ENCODE measurements at regions not wholly inside any gene's neighbourhood (a gene's known extent, or its start where the extent isn't known, plus 50 kb on each side); places are given as distances from the start of the nearest gene placed in this dataset.
"Not testable (repeated sequence)": the region's sequence is repeated elsewhere in the genome, so short reads cannot be mapped to it uniquely, and the experiment has no call there.

GRCh38 chr7:156576216-156577058 is 64.1 kb upstream of the RNF32 start:
- H3K4me3 ChIP-seq (ENCODE audit: low read depth, low read length), result no peak overlapping the region
- no peak for TF ChIP-seq CTCF (IDR thresholded peaks at IDR 0.05; ENCODE audit: low read depth, low read length, missing control alignments)
- in situ Hi-C loops (cut with HindIII; ENCODE audit: low pct_ligation_motif_present, low sequenced_read_pairs), result no loop called here
- no peaks in the 10 kb centered on the region for H3K27me3 ChIP-seq (replicated peaks)
- DNase-seq, result no peak
- no peak overlapping the region for H3K27ac ChIP-seq
- no peaks in the 10 kb centered on the region for H3K36me3 ChIP-seq (replicated peaks)

- no peak for DNase-seq
- in situ Hi-C loops (cut with HindIII; ENCODE audit: low pct_ligation_motif_present, low sequenced_read_pairs), result no loop called here
- no peak for TF ChIP-seq CTCF (IDR thresholded peaks at IDR 0.05; ENCODE audit: low read depth, low read length, missing control alignments)
- Histone ChIP-seq H3K36me3 (replicated peaks) (no peaks in the 10 kb centered on the region), H3K27me3 (replicated peaks) (no peaks in the 10 kb centered on the region), H3K27ac (no peak overlapping the region), H3K4me3 (ENCODE audit: low read depth, low read length) (no peak overlapping the region)
Measured at GRCh38 chr7:156568258-156568657, 72.3 kb upstream of the RNF32 start.

- TF ChIP-seq CTCF (IDR thresholded peaks at IDR 0.05; ENCODE audit: low read depth, low read length, missing control alignments), result no peak
- no peaks in the 10 kb centered on the region for H3K27me3 ChIP-seq (replicated peaks)
- in situ Hi-C loops (cut with HindIII; ENCODE audit: low pct_ligation_motif_present, low sequenced_read_pairs), result no loop called here
- no peak overlapping the region for H3K4me3 ChIP-seq (ENCODE audit: low read depth, low read length)
- H3K27ac ChIP-seq, result no peak overlapping the region
- no peak for DNase-seq
- no peaks in the 10 kb centered on the region for H3K36me3 ChIP-seq (replicated peaks)
Measured at GRCh38 chr7:156566812-156567549, 73.6 kb upstream of the RNF32 start.

- H3K4me3 ChIP-seq (ENCODE audit: low read depth, low read length); H3K27ac ChIP-seq; H3K36me3 ChIP-seq (replicated peaks); in situ Hi-C loops (cut with HindIII; ENCODE audit: low pct_ligation_motif_present, low sequenced_read_pairs); DNase-seq; H3K27me3 ChIP-seq (replicated peaks): not testable (repeated sequence)
Measured at GRCh38 chr7:156565002-156565401, 75.6 kb upstream of the RNF32 start.

- H3K4me3 ChIP-seq (ENCODE audit: low read depth, low read length), result no peak overlapping the region
- H3K27ac ChIP-seq, result no peak overlapping the region
- DNase-seq, result no peak
- H3K27me3 ChIP-seq (replicated peaks), result no peaks in the 10 kb centered on the region
- TF ChIP-seq CTCF (IDR thresholded peaks at IDR 0.05; ENCODE audit: low read depth, low read length, missing control alignments), result no peak
- in situ Hi-C loops (cut with HindIII; ENCODE audit: low pct_ligation_motif_present, low sequenced_read_pairs), result no loop called here
- H3K36me3 ChIP-seq (replicated peaks), result no peaks in the 10 kb centered on the region
Measured at GRCh38 chr7:156560696-156561095, 79.9 kb upstream of the RNF32 start.

GRCh38 chr7:156560075-156560474 is 80.5 kb upstream of the RNF32 start:
- no peak for TF ChIP-seq CTCF (IDR thresholded peaks at IDR 0.05; ENCODE audit: low read depth, low read length, missing control alignments)
- Histone ChIP-seq H3K4me3 (ENCODE audit: low read depth, low read length) (no peak overlapping the region), H3K27ac (no peak overlapping the region), H3K36me3 (replicated peaks) (no peaks in the 10 kb centered on the region), H3K27me3 (replicated peaks) (no peaks in the 10 kb centered on the region)
- DNase-seq, result no peak
- in situ Hi-C loops (cut with HindIII; ENCODE audit: low pct_ligation_motif_present, low sequenced_read_pairs), result no loop called here

All from brain microvascular endothelial cell (primary cell).